GM06990 (cell line): ENCODE measurements at regions not wholly inside any gene's neighbourhood (a gene's known extent, or its start where the extent isn't known, plus 50 kb on each side); places are given as distances from the start of the nearest gene placed in this dataset.
"Not testable (repeated sequence)": the region's sequence is repeated elsewhere in the genome, so short reads cannot be mapped to it uniquely, and the experiment has no call there.

ENCODE experiments used
- DNase-seq: peaks from one replicate; pipeline ENCODE4 v3.0.0-alpha.2; 2011; ENCODE audit not compliant: insufficient read length; ENCODE audit errors: extremely low read depth
- H3K27me3 ChIP-seq: replicated peaks from 2 replicates; pipeline ENCODE4 v1.6.0; 2011; ENCODE audit warnings: low read length; ENCODE audit not compliant: control insufficient read depth, insufficient read depth
- H3K36me3 ChIP-seq: 2 replicates; pipeline ENCODE4 v1.5.1; 2011; ENCODE audit warnings: low read length; ENCODE audit not compliant: control insufficient read depth, insufficient read depth
- H3K4me3 ChIP-seq: replicated peaks from 2 replicates; pipeline ENCODE4 v1.5.1; 2011; ENCODE audit warnings: low read depth, mild to moderate bottlenecking, control low read depth, low read length
- TF ChIP-seq, protein P1 (sequence below): IDR thresholded peaks from 2 replicates; pipeline ENCODE4 v1.5.1; 2011; ENCODE audit warnings: low read length, control low read depth, mild to moderate bottlenecking, inconsistent platforms; ENCODE audit not compliant: insufficient read depth, poor library complexity, severe bottlenecking

DNA sequence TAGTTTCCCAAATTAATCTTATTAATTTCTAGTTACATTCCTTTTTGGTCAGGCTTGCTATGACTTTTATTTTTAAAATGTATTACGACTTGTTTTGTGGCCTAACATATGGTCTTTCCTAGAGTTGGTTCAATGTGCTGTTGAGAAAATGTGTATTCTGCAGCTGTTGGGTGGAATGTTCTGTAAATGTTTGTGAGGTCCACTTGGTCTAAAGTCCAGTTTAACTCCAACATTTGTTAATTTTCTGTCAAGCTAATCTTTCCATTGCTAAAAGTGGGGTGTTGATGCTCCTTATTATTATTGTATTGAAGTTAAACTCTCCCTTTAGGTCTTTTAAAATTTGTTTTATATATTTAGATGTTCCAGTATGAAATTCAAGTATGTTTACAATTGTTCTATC lies 1010.8 kb upstream of the EDIL3 start:
- no peak for DNase-seq

DNA sequence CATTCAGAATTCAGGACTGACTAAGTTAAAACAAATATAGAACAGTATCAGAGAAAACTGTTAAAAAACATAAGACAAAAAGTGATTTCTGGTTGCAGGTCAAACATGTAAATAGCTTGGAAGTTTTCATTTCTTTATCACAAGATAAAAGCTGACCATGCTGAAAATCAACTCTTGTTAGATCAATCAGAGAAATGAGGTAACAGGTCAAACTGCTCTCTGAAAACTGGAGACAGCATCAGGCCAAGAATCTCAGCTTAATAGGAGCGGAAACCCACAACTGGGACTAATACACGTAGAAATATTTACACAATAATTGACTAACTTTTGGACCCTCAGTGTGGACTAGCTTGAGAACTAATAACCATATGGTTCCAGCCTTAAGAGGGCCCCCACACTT lies 1012.8 kb upstream of the EDIL3 start:
- Histone ChIP-seq H3K27me3 (no peaks in the 10 kb centered on the region), H3K36me3 (no peaks in the 10 kb centered on the region), H3K4me3 (no peak overlapping the region)
- TF ChIP-seq, protein P1, sequence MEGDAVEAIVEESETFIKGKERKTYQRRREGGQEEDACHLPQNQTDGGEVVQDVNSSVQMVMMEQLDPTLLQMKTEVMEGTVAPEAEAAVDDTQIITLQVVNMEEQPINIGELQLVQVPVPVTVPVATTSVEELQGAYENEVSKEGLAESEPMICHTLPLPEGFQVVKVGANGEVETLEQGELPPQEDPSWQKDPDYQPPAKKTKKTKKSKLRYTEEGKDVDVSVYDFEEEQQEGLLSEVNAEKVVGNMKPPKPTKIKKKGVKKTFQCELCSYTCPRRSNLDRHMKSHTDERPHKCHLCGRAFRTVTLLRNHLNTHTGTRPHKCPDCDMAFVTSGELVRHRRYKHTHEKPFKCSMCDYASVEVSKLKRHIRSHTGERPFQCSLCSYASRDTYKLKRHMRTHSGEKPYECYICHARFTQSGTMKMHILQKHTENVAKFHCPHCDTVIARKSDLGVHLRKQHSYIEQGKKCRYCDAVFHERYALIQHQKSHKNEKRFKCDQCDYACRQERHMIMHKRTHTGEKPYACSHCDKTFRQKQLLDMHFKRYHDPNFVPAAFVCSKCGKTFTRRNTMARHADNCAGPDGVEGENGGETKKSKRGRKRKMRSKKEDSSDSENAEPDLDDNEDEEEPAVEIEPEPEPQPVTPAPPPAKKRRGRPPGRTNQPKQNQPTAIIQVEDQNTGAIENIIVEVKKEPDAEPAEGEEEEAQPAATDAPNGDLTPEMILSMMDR = no peak
- no peak for DNase-seq

More for the DNA sequence above, 1010.8 kb upstream of the EDIL3 start:
- no peaks in the 10 kb centered on the region for H3K27me3 ChIP-seq
- TF ChIP-seq, protein P1 = no peak
- H3K36me3 ChIP-seq = no peaks in the 10 kb centered on the region
- H3K4me3 ChIP-seq = no peak overlapping the region

DNA sequence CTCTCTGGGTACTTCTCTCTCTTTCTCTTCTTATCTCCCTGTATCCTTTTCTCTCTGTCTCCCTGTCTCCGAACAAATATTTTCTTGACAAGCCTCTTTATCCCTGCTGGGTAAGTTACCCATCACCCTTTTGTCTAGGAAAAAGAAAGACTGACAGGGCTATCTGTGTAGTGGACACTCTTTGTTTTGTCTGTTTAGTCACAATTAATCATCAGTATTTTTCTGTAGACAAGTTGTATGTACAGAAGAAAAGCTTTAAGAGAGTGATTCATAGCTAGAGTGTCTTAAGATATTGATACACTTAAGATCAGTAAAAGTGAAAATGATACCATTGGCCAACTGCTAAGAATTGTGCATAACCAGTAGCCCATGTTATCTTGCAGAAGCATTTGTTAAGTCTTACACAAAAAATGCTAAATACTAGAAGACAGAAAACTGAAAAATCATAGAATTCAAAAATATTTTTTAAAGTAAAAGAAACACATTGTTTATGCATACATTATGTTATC lies 1043.8 kb upstream of the EDIL3 start:
- H3K4me3 ChIP-seq = no peak overlapping the region
- no peaks in the 10 kb centered on the region for H3K27me3 ChIP-seq
- no peak for DNase-seq
- TF ChIP-seq, protein P1 = no peak
- H3K36me3 ChIP-seq = no peaks in the 10 kb centered on the region

DNA sequence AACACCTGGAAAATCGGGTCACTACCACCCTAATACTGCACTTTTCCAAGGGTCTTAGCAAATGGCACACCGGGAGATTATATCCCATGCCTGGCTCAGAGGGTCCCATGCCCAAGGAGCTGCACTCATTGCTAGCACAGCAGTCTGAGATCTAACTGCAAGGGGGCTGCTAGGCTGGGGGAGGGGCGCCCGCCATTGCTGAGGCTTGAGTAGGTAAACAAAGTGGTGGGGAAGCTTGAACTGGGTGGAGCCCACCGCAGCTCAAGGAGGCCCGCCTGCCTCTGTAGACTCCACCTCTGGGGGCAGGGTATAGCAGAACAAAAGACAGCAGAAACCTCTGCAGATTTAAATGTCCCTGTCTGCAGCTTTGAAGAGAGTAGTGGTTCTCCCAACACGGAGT lies 1047.0 kb upstream of the EDIL3 start:
- not testable (repeated sequence) for H3K36me3 ChIP-seq, H3K27me3 ChIP-seq, DNase-seq

DNA sequence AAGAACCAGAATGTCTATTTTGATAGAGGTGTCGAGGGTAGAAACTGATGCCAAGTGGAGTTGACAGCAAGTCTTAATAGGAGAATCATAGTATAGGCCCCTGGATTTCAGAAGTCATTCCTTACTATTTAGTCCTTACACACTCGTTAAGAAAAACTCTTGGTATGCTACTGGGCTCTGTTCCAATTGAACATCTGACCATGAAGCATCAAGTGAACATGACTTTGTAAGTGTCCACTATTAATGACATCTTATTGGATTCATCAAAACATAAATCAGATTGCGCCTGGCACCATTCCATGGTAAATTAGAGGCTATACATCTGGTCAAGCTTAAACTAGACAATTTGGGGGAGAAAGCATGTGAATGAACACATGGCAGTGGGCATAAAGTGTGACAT lies 1056.5 kb upstream of the EDIL3 start:
- Histone ChIP-seq H3K36me3 (no peaks in the 10 kb centered on the region), H3K27me3 (no peaks in the 10 kb centered on the region), H3K4me3 (no peak overlapping the region)
- no peak for DNase-seq
- TF ChIP-seq, protein P1 = no peak

More for the DNA sequence above, 1047.0 kb upstream of the EDIL3 start:
- not testable (repeated sequence) for H3K4me3 ChIP-seq

DNA sequence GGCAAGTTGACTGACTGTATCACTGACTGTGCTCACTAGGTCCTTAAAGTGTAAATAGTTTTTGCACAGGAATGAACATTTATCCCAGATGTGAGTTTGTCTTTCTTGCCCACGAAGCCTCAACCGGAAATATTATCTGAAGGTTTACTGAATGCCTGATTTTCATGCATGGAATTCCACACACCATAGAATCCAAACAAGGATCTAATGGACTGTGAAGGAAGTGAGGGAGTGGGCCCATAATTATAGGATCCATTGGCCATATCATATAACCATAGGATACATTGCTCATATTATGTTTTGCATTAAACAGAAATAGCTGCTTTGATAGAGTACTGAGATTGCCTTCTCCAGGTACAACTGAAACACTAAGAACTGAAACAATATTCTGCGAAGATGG lies 1057.2 kb upstream of the EDIL3 start:
- TF ChIP-seq, protein P1 = no peak
- Histone ChIP-seq H3K4me3 (no peak overlapping the region), H3K27me3 (no peaks in the 10 kb centered on the region), H3K36me3 (no peaks in the 10 kb centered on the region)
- no peak for DNase-seq
